Gastroesophageal sphincter (tissue), 3 donors: ENCODE measurements at regions not wholly inside any gene's neighbourhood (a gene's known extent, or its start where the extent isn't known, plus 50 kb on each side); places are given as distances from the start of the nearest gene placed in this dataset.

Experiments
- EP300 ChIP-seq: sonication (generic); formaldehyde crosslinking; IDR thresholded peaks from one replicate; pipeline ENCODE4 v1.6.1; 2017; ENCODE audit warnings: antibody characterized with exemption, mild to moderate bottlenecking
- POLR2A ChIP-seq, 2 donors: fragments of 450-650 bp; IDR thresholded peaks; one replicate each; pipeline ENCODE4 v1.6.1; 2017; ENCODE audit warnings: antibody characterized with exemption in 2 of 2, mild to moderate bottlenecking in 2 of 2, moderate library complexity in 1 of 2
- TF ChIP-seq, protein P1 (sequence below), 4 experiments: fragments of 200-600 bp in 2 of 4; fragments of 450-650 bp in 2 of 4; sonication (generic) in 1 of 4; IDR thresholded peaks; one replicate each; pipeline ENCODE4 v1.5.1; 2017 to 2019; ENCODE audit warnings: antibody characterized with exemption in 4 of 4, mild to moderate bottlenecking in 2 of 4, moderate library complexity in 2 of 4

DNA sequence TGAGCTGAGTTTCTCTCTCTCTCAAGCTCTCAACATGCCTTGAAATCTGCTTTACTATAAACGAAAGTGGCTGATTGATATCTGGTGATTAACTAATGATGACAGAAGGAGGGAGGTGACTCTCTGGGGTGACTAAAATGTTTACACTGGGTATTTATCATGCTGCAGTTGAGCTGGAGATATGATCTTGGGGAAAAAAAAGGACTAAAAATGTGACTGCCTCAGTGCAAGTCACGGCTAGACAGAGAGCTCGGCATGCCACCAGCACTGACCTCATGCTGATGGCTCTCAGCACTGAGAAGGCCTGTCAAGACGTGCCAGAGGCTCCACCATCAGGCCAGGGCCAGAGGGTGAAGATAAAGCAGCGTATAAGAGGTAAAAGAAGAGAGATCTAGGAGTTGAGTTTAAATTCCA, 103.1 kb upstream of the SPACA1 start:
- TF ChIP-seq EP300 (no peak), POLR2A (IDR thresholded peaks at IDR 0.05) (no peak)
- TF ChIP-seq, protein P1, sequence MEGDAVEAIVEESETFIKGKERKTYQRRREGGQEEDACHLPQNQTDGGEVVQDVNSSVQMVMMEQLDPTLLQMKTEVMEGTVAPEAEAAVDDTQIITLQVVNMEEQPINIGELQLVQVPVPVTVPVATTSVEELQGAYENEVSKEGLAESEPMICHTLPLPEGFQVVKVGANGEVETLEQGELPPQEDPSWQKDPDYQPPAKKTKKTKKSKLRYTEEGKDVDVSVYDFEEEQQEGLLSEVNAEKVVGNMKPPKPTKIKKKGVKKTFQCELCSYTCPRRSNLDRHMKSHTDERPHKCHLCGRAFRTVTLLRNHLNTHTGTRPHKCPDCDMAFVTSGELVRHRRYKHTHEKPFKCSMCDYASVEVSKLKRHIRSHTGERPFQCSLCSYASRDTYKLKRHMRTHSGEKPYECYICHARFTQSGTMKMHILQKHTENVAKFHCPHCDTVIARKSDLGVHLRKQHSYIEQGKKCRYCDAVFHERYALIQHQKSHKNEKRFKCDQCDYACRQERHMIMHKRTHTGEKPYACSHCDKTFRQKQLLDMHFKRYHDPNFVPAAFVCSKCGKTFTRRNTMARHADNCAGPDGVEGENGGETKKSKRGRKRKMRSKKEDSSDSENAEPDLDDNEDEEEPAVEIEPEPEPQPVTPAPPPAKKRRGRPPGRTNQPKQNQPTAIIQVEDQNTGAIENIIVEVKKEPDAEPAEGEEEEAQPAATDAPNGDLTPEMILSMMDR (IDR thresholded peaks at IDR 0.05): peak in 1 of 4 experiments; percentile 18
